NCI-H526 treated with DMSO at 0.1 percent for 48 hours (cell line): ENCODE measurements at regions not wholly inside any gene's neighbourhood (a gene's known extent, or its start where the extent isn't known, plus 50 kb on each side); places are given as distances from the start of the nearest gene placed in this dataset.
"Not testable (repeated sequence)": the region's sequence is repeated elsewhere in the genome, so short reads cannot be mapped to it uniquely, and the experiment has no call there.

Source experiments
- DNase-seq: peaks from one replicate; lab custom pipeline; 2025; lab: John Stamatoyannopoulos, UW

GRCh38 chr12:75868501-75868900 lies 163.1 kb downstream of the PHLDA1 start:
- no peak for DNase-seq

- no peak for DNase-seq
Measured at GRCh38 chr12:75865315-75865714, 166.3 kb downstream of the PHLDA1 start.

- no peak for DNase-seq
Measured at GRCh38 chr12:75864161-75864560, 167.4 kb downstream of the PHLDA1 start.

- DNase-seq, result no peak
Measured at GRCh38 chr12:75863533-75863932, 168.0 kb downstream of the PHLDA1 start.

- no peak for DNase-seq
Measured at GRCh38 chr12:75862692-75863471, 168.7 kb downstream of the PHLDA1 start.

- DNase-seq, result no peak
Measured at GRCh38 chr12:75859868-75860267, 171.7 kb downstream of the PHLDA1 start.

GRCh38 chr12:75856235-75856634 lies 175.3 kb downstream of the PHLDA1 start:
- DNase-seq, result no peak

GRCh38 chr12:75855360-75855759 lies 176.2 kb downstream of the PHLDA1 start:
- DNase-seq, result no peak

GRCh38 chr12:75854681-75855309 lies 176.8 kb downstream of the PHLDA1 start:
- no peak for DNase-seq

GRCh38 chr12:75854137-75854536 lies 177.4 kb downstream of the PHLDA1 start:
- DNase-seq, result not testable (repeated sequence)

GRCh38 chr12:75853626-75854025 lies 177.9 kb downstream of the PHLDA1 start:
- no peak for DNase-seq

- DNase-seq, result no peak
Measured at GRCh38 chr12:75852956-75853355, 178.6 kb downstream of the PHLDA1 start.

- DNase-seq, result no peak
Measured at GRCh38 chr12:75852143-75852542, 179.4 kb downstream of the PHLDA1 start.

- DNase-seq, result no peak
Measured at GRCh38 chr12:75850721-75851462, 180.7 kb downstream of the PHLDA1 start.

GRCh38 chr12:75848961-75849360 lies 182.6 kb downstream of the PHLDA1 start:
- DNase-seq, result no peak

GRCh38 chr12:75848431-75848925 lies 183.1 kb downstream of the PHLDA1 start:
- DNase-seq, result no peak

- no peak for DNase-seq
Measured at GRCh38 chr12:75846102-75846501, 185.5 kb downstream of the PHLDA1 start.

GRCh38 chr12:75844985-75845384 lies 186.6 kb downstream of the PHLDA1 start:
- DNase-seq, result no peak

- no peak for DNase-seq
Measured at GRCh38 chr12:75844049-75844770, 187.4 kb downstream of the PHLDA1 start.

- no peak for DNase-seq
Measured at GRCh38 chr12:75842090-75842489, 189.5 kb downstream of the PHLDA1 start.

- no peak for DNase-seq
Measured at GRCh38 chr12:75840994-75841355, 190.6 kb downstream of the PHLDA1 start.

- no peak for DNase-seq
Measured at GRCh38 chr12:75838309-75838708, 193.3 kb downstream of the PHLDA1 start.
